ENCODE measurements at regions not wholly inside any gene's neighbourhood (a gene's known extent, or its start where the extent isn't known, plus 50 kb on each side); places are given as distances from the start of the nearest gene placed in this dataset.

GRCh38 chr6:912871-913835, 220.2 kb upstream of the EXOC2 start:
- peaks cover 0 to 7% (median 2%) of the 10 kb centered on the region in 5 experiments for H3K9me3 ChIP-seq (ENCODE audit: control extremely low read depth in 1 of 5, control insufficient read depth in 4 of 5, insufficient read depth in 2 of 5, low read depth in 1 of 5, low read length in 4 of 5)
- 69% methylated on average over 3 of the region's 16 CpGs for WGBS (ENCODE audit: insufficient coverage)
- POLR2A ChIA-PET, result no interaction called here
- H3K4me1 ChIP-seq (ENCODE audit: control extremely low read depth in 1 of 4, control insufficient read depth in 4 of 4, insufficient read depth in 4 of 4, low read length in 3 of 4), result no peaks in the 10 kb centered on the region
- H3K4me3 ChIP-seq (ENCODE audit: control insufficient read depth in 1 of 7, extremely low read depth in 1 of 7, insufficient read depth in 4 of 7, low read depth in 2 of 7, low read length in 6 of 7), result no peak overlapping the region
- no peak overlapping the region for H3K27ac ChIP-seq (ENCODE audit: insufficient read depth in 1 of 2, low read depth in 1 of 2, low read length in 2 of 2, poor library complexity in 1 of 2, severe bottlenecking in 2 of 2)
- H3K36me3 ChIP-seq (ENCODE audit: control insufficient read depth in 4 of 4, insufficient read depth in 4 of 4, low read length in 3 of 4), result no peaks in the 10 kb centered on the region
- peak; percentile 2 to 18 (median 10) for DNase-seq
- CTCF ChIA-PET, result no interaction called here
- H3K27me3 ChIP-seq (replicated peaks in 2 of 5; ENCODE audit: control insufficient read depth in 4 of 5, insufficient read depth in 5 of 5, low read length in 4 of 5), result peaks cover 0 to 50% (median 3%) of the 10 kb centered on the region in 5 experiments

- POLR2A ChIA-PET, result no interaction called here
- WGBS (ENCODE audit: insufficient coverage), result 90% methylated on average over 5 of the region's 6 CpGs
Measured at GRCh38 chr6:907928-908327, 215.0 kb upstream of the EXOC2 start.

DNA sequence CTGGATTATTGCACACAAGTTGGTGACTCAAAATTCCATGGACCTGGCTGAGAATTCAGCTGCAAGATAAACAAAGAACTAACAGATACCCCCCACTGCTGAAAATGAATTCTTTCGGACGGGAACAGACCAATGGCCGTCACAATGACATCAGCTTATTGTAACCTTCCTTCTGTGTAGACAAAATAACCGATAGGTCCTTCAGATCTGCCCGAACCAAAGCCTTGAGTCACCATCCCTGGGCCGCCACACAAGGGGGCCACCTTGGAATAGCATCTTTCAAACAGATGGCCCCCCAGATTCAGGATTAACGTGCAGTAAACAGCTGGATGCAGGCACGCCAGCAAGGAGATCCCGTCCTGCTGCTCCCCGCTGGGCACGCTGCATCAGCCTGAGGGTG, 214.0 kb upstream of the EXOC2 start:
- Histone ChIP-seq H3K4me3 (ENCODE audit: control insufficient read depth in 1 of 7, extremely low read depth in 1 of 7, insufficient read depth in 4 of 7, low read depth in 2 of 7, low read length in 6 of 7) (no peak overlapping the region), H3K36me3 (ENCODE audit: control insufficient read depth in 4 of 4, insufficient read depth in 4 of 4, low read length in 3 of 4) (no peaks in the 10 kb centered on the region), H3K9me3 (ENCODE audit: control extremely low read depth in 1 of 5, control insufficient read depth in 4 of 5, insufficient read depth in 2 of 5, low read depth in 1 of 5, low read length in 4 of 5) (no peaks in the 10 kb centered on the region), H3K4me1 (ENCODE audit: control extremely low read depth in 1 of 4, control insufficient read depth in 4 of 4, insufficient read depth in 4 of 4, low read length in 3 of 4) (no peaks in the 10 kb centered on the region), H3K27ac (ENCODE audit: insufficient read depth in 1 of 2, low read depth in 1 of 2, low read length in 2 of 2, poor library complexity in 1 of 2, severe bottlenecking in 2 of 2) (no peak overlapping the region), H3K27me3 (replicated peaks in 2 of 5; ENCODE audit: control insufficient read depth in 4 of 5, insufficient read depth in 5 of 5, low read length in 4 of 5) (peaks cover 0 to 28% (median 3%) of the 10 kb centered on the region in 5 experiments)
- DNase-seq, result no peak
- CTCF ChIA-PET, result no interaction called here
- POLR2A ChIA-PET, result no interaction called here
- WGBS (ENCODE audit: insufficient coverage), result 89% methylated on average over 11 of the region's 11 CpGs

More at GRCh38 chr6:907928-908327, 215.0 kb upstream of the EXOC2 start:
- no peak for DNase-seq
- Histone ChIP-seq H3K4me1 (ENCODE audit: control extremely low read depth in 1 of 4, control insufficient read depth in 4 of 4, insufficient read depth in 4 of 4, low read length in 3 of 4) (no peaks in the 10 kb centered on the region), H3K36me3 (ENCODE audit: control insufficient read depth in 4 of 4, insufficient read depth in 4 of 4, low read length in 3 of 4) (no peaks in the 10 kb centered on the region), H3K27ac (ENCODE audit: insufficient read depth in 1 of 2, low read depth in 1 of 2, low read length in 2 of 2, poor library complexity in 1 of 2, severe bottlenecking in 2 of 2) (no peak overlapping the region), H3K27me3 (replicated peaks in 2 of 5; ENCODE audit: control insufficient read depth in 4 of 5, insufficient read depth in 5 of 5, low read length in 4 of 5) (peaks cover 0 to 37% (median 3%) of the 10 kb centered on the region in 5 experiments), H3K9me3 (ENCODE audit: control extremely low read depth in 1 of 5, control insufficient read depth in 4 of 5, insufficient read depth in 2 of 5, low read depth in 1 of 5, low read length in 4 of 5) (no peaks in the 10 kb centered on the region), H3K4me3 (ENCODE audit: control insufficient read depth in 1 of 7, extremely low read depth in 1 of 7, insufficient read depth in 4 of 7, low read depth in 2 of 7, low read length in 6 of 7) (no peak overlapping the region)
- CTCF ChIA-PET, result no interaction called here

DNA sequence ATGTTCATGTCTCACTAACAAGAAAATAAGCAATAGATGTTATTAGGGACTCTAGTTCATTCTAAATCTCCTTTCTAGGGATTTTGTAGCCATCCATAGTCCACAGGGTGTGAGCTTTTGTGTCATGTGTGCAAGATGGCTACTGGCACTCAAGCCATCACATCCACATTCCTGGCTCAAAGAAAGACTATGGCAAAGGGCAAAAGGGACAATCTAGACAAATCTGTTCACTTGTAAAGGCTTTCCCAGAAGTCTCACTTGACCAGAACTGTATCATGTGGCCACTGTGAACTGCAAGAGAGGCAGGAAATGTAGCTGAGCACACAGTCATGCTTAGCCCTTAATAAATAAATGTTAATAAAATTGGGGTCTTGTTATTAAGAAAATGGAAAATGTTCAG, 212.6 kb upstream of the EXOC2 start:
- Histone ChIP-seq H3K27me3 (replicated peaks in 2 of 5; ENCODE audit: control insufficient read depth in 4 of 5, insufficient read depth in 5 of 5, low read length in 4 of 5) (peaks cover 0 to 17% (median 0%) of the 10 kb centered on the region in 5 experiments), H3K9me3 (ENCODE audit: control extremely low read depth in 1 of 5, control insufficient read depth in 4 of 5, insufficient read depth in 2 of 5, low read depth in 1 of 5, low read length in 4 of 5) (no peaks in the 10 kb centered on the region), H3K4me3 (ENCODE audit: control insufficient read depth in 1 of 7, extremely low read depth in 1 of 7, insufficient read depth in 4 of 7, low read depth in 2 of 7, low read length in 6 of 7) (no peak overlapping the region), H3K36me3 (ENCODE audit: control insufficient read depth in 4 of 4, insufficient read depth in 4 of 4, low read length in 3 of 4) (no peaks in the 10 kb centered on the region), H3K27ac (ENCODE audit: insufficient read depth in 1 of 2, low read depth in 1 of 2, low read length in 2 of 2, poor library complexity in 1 of 2, severe bottlenecking in 2 of 2) (no peak overlapping the region), H3K4me1 (ENCODE audit: control extremely low read depth in 1 of 4, control insufficient read depth in 4 of 4, insufficient read depth in 4 of 4, low read length in 3 of 4) (no peaks in the 10 kb centered on the region)
- ChIA-PET POLR2A (no interaction called here), CTCF (no interaction called here)
- no peak for DNase-seq

DNA sequence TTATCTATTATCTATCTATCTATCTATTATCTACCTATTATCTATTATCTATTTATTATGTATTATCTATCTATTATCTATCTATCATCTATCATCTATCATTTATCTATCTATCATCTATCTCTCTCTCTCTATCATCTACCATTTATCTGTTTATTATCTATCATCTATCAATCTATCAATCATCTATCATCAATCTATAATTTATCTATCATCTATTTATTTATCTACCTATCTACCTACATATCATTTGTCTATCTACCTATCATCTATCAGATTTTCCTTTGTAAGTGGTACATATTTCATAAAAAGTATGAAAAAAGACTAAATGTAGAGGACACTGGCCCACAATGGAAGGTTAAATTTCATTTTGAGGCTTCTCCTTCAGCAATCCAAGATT, 212.1 kb upstream of the EXOC2 start:
- H3K27ac ChIP-seq (ENCODE audit: insufficient read depth in 1 of 2, low read depth in 1 of 2, low read length in 2 of 2, poor library complexity in 1 of 2, severe bottlenecking in 2 of 2), result no peak overlapping the region
- POLR2A ChIA-PET, result no interaction called here
- H3K9me3 ChIP-seq (ENCODE audit: control extremely low read depth in 1 of 5, control insufficient read depth in 4 of 5, insufficient read depth in 2 of 5, low read depth in 1 of 5, low read length in 4 of 5), result no peaks in the 10 kb centered on the region
- H3K4me3 ChIP-seq (ENCODE audit: control insufficient read depth in 1 of 7, extremely low read depth in 1 of 7, insufficient read depth in 4 of 7, low read depth in 2 of 7, low read length in 6 of 7), result no peak overlapping the region
- no peaks in the 10 kb centered on the region for H3K36me3 ChIP-seq (ENCODE audit: control insufficient read depth in 4 of 4, insufficient read depth in 4 of 4, low read length in 3 of 4)
- peaks cover 0 to 17% (median 0%) of the 10 kb centered on the region in 5 experiments for H3K27me3 ChIP-seq (replicated peaks in 2 of 5; ENCODE audit: control insufficient read depth in 4 of 5, insufficient read depth in 5 of 5, low read length in 4 of 5)
- CTCF ChIA-PET, result no interaction called here
- no peak for DNase-seq
- H3K4me1 ChIP-seq (ENCODE audit: control extremely low read depth in 1 of 4, control insufficient read depth in 4 of 4, insufficient read depth in 4 of 4, low read length in 3 of 4), result no peaks in the 10 kb centered on the region

GRCh38 chr6:903761-904160, 210.8 kb upstream of the EXOC2 start:
- H3K9me3 ChIP-seq (ENCODE audit: control extremely low read depth in 1 of 5, control insufficient read depth in 4 of 5, insufficient read depth in 2 of 5, low read depth in 1 of 5, low read length in 4 of 5), result no peaks in the 10 kb centered on the region
- no peaks in the 10 kb centered on the region for H3K4me1 ChIP-seq (ENCODE audit: control extremely low read depth in 1 of 4, control insufficient read depth in 4 of 4, insufficient read depth in 4 of 4, low read length in 3 of 4)
- no peak for DNase-seq
- H3K27me3 ChIP-seq (replicated peaks in 2 of 5; ENCODE audit: control insufficient read depth in 4 of 5, insufficient read depth in 5 of 5, low read length in 4 of 5), result peaks cover 0 to 20% (median 0%) of the 10 kb centered on the region in 5 experiments
- 80% methylated on average over 3 of the region's 6 CpGs for WGBS (ENCODE audit: insufficient coverage)
- H3K27ac ChIP-seq (ENCODE audit: insufficient read depth in 1 of 2, low read depth in 1 of 2, low read length in 2 of 2, poor library complexity in 1 of 2, severe bottlenecking in 2 of 2), result no peak overlapping the region
- ChIA-PET CTCF (no interaction called here), POLR2A (no interaction called here)
- no peak overlapping the region for H3K4me3 ChIP-seq (ENCODE audit: control insufficient read depth in 1 of 7, extremely low read depth in 1 of 7, insufficient read depth in 4 of 7, low read depth in 2 of 7, low read length in 6 of 7)
- no peaks in the 10 kb centered on the region for H3K36me3 ChIP-seq (ENCODE audit: control insufficient read depth in 4 of 4, insufficient read depth in 4 of 4, low read length in 3 of 4)

GRCh38 chr6:901696-902460, 208.9 kb upstream of the EXOC2 start:
- H3K27me3 ChIP-seq (replicated peaks in 2 of 5; ENCODE audit: control insufficient read depth in 4 of 5, insufficient read depth in 5 of 5, low read length in 4 of 5), result peaks cover 0 to 24% (median 4%) of the 10 kb centered on the region in 5 experiments
- H3K4me3 ChIP-seq (ENCODE audit: control insufficient read depth in 1 of 7, extremely low read depth in 1 of 7, insufficient read depth in 4 of 7, low read depth in 2 of 7, low read length in 6 of 7), result no peak overlapping the region
- 50% methylated on average over 1 of the region's 9 CpGs for WGBS (ENCODE audit: insufficient coverage)
- H3K36me3 ChIP-seq (ENCODE audit: control insufficient read depth in 4 of 4, insufficient read depth in 4 of 4, low read length in 3 of 4), result no peaks in the 10 kb centered on the region
- CTCF ChIA-PET, result no interaction called here
- no peak overlapping the region for H3K27ac ChIP-seq (ENCODE audit: insufficient read depth in 1 of 2, low read depth in 1 of 2, low read length in 2 of 2, poor library complexity in 1 of 2, severe bottlenecking in 2 of 2)
- no peaks in the 10 kb centered on the region for H3K4me1 ChIP-seq (ENCODE audit: control extremely low read depth in 1 of 4, control insufficient read depth in 4 of 4, insufficient read depth in 4 of 4, low read length in 3 of 4)
- no peaks in the 10 kb centered on the region for H3K9me3 ChIP-seq (ENCODE audit: control extremely low read depth in 1 of 5, control insufficient read depth in 4 of 5, insufficient read depth in 2 of 5, low read depth in 1 of 5, low read length in 4 of 5)
- no peak for DNase-seq
- POLR2A ChIA-PET, result no interaction called here

All from common myeloid progenitor, CD34-positive (primary cell).